Inflammatory macrophage treated with lipopolysaccharide for 4 hours (primary cell): ENCODE measurements at regions not wholly inside any gene's neighbourhood (a gene's known extent, or its start where the extent isn't known, plus 50 kb on each side); places are given as distances from the start of the nearest gene placed in this dataset.

Source experiments
- DNase-seq: peaks from one replicate; pipeline ENCODE4 v3.0.0-alpha.2; 2020

DNA sequence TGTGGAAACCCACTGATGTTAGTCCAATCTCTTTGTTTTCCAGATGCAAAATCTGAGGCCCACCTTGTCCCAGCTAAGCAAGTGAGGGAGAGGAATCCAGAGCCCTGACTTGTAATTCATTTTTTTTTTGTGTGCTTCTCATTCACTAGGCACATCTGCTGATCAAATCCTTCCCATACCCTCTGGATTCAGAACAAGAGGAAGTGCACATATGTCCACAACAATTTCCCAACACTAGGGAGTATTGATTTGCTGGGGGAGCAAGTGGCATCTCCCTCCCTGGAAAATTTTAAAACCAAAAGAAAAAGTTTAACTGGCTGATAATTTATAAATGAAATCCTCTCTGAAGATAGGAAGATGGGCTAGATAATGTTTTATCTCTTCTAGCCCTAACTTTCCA lies 94.6 kb upstream of the RFC3 start:
- DNase-seq: no peak

DNA sequence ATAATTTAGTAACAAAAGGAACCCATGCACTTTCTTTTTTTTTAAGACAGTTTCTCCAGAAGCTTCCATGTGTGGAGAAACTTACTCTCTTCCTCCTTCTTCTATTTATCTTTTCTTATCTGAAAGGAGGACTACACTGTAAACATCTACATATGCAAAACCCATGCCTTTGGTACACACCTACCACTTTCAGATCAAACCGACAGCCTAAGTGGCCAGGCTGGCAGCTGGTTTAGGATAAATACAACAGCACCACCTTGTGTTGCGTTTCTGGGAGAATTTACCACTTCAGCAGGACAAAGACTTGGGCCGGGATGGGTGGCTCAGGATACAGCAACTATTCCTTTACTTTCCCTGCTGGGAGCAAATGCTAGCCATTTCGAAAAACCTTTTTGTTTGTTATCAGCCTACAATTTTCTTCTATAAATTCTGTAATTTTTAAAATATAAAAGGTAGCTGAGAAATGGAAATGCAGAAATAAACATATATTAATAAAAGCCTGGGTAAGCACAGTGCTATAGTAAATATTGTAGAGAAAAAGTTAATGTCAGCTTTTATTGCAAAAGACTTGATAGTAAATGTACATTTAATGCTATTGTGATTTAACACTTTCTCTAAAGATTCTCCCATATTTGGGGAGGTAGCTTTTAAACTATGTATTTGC lies 94.0 kb upstream of the RFC3 start:
- DNase-seq: peak; percentile 76

DNA sequence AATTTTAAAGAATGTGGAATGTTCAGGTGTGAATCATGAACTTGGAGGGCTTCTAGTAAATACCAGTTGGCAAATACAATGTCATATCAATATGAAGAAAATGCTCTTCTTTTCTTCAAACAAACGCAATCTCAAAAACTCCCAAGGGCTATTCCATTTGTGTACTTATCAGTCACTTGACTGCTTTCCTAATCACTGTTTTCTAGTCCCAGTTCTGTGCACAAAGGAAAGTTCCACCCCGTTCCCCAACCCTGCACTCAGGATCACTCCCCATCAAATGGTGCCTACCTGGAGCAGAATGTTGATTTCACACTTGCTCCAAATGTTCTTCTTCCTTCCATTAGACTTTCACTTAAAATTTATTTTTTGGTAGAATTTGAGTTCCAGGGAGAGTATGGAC lies 92.6 kb upstream of the RFC3 start:
- DNase-seq: no peak

GRCh38 chr13:33727297-33728083 lies 90.5 kb upstream of the RFC3 start:
- peak; percentile 78 for DNase-seq

- peak; percentile 69 for DNase-seq
Observed at GRCh38 chr13:33728271-33729037, 89.5 kb upstream of the RFC3 start.

- peak; percentile 60 for DNase-seq
Observed at GRCh38 chr13:33730147-33730546, 87.8 kb upstream of the RFC3 start.

DNA sequence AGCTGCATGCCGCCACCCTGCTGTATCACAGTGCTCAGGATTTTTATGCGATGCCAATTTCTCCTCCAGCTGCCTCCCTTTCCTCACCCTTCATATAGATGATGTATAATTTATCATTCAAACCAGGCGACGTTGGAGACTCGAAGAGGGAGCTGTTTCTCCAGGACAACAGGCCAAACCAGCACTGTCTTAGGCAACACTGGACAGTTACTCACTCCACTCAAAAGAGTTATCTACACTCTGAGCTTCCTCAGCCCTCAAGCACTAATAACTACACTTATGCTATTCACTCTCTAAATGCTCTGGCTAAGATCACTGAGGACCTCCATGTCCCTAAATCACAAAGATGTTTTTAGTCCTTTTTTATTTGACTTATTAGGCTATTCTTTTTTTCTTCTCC lies 87.3 kb upstream of the RFC3 start:
- peak; percentile 40 for DNase-seq

- DNase-seq: no peak
Observed at GRCh38 chr13:33735276-33735675, 82.7 kb upstream of the RFC3 start.

DNA sequence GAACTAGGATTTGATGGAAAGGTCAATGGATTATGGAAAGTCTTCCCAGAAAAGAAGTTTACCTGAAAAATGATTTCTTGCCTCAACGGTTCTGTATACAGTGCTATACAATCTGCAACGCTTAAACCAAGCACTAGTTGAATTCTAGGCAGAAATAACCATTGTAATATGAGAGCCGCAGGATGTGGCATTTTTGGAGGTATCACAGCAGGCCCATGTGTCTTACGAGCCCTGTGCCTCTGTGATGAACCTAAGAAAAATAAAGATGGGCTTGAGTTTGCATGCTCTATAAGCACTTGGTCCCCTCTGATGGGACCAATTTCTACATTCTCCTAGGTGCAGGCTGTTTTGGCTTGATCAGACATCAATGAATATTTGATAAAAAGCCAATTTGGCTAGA lies 78.7 kb upstream of the RFC3 start:
- no peak for DNase-seq

DNA sequence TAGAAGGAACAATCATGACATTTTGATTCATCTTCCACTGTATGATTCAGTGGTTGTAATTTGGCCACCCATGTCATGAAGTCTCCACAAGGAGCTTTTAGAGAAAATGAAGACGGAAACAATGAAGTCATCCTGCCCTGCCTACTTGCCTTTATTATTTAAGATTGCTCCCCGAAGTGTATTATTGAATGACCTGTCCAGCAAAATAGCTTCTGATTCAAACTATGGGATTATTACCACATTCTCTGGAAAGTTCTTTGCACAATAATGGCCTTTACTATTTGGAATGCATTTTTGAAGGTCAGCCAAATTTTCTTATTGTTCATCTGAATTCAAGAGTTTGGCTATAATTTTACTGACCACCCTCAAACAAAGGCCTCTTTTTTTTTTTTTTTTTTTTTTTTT lies 77.8 kb upstream of the RFC3 start:
- DNase-seq: peak; percentile 37

DNA sequence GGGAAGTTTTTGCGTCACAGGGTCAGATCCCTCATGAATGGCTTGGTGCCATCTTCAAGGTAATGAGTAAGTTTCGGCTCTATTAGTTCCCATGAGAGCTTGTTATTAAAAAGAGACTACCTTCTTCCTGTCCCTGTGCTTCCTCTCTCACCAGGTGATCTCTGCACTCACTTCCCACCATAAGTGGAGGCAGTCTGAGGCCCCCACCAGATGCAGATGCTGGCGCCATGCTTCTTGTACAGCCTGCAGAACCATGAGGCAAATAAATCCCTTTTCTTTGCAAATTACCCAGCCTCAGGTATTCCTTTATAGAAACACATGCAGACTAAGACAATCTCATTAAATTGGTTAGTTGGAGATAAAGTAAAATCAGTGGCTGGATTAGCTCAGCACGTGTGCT lies 75.6 kb upstream of the RFC3 start:
- DNase-seq: no peak

GRCh38 chr13:33743438-33744368 lies 74.2 kb upstream of the RFC3 start:
- DNase-seq: peak; percentile 65

GRCh38 chr13:33744589-33745369 lies 73.2 kb upstream of the RFC3 start:
- no peak for DNase-seq

DNA sequence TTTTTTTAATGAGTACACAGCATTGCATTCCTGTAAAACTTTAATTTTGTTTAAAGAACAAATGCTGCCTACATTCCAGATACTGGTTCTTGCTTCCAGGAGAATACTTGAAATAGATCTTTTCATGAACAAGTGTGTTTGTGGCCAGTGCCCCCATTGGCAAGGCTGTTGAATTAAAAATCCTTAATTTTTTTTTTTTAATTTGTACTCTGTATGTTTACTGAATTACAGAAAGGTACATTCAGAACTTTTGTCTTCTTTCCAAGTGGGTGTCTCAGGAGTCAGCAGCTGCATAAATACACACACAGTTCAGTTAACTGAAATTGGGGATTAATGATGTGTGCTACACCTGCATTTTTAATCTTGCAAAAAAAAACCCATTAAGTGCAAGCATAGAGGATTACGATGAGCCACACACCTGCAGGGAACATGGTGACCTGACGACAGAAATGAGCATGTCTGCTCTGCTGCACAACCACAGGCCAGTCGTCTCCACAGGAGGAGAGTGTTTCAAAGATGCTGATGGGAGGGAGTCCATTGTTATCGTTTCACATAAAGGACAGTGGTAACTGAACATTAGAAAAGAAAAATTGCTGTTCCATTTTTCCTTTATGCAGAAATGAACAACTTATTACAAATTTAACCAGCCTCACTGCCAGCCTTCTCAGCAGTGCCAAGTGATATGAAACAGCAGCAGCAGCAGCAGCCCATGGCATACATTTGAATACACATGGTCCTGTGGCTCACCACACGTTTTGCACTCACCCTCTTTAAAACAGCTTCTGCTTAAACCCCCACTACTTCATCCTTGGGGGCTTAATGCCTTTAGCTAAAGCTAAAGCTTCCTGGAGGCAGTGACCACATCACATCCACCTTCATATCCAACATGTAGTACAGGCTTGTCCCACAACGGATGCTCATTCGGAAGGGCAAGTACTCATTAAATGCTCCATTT lies 72.3 kb upstream of the RFC3 start:
- DNase-seq: no peak

GRCh38 chr13:33746867-33747266 lies 71.1 kb upstream of the RFC3 start:
- no peak for DNase-seq

DNA sequence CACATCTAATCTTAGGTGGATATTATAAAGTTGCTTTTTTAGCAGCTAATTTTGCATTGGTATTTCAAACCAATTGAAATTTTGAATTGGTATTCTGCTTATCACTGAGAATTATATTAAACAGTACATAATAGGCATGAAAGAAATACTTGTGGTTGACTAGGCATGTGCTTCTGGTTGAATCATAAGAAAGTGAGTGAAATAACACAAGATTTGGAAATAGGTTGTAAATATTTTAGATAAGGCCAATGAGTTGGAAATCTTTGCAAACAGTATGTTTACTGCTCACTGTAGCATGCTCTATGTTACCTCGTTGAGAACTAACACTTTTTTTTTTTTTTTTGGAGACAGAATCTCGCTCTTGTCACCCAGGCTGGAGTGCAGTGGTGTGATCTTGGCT lies 66.8 kb upstream of the RFC3 start:
- DNase-seq: no peak

- no peak for DNase-seq
Observed at GRCh38 chr13:33752094-33752493, 65.9 kb upstream of the RFC3 start.

GRCh38 chr13:33752597-33752996 lies 65.4 kb upstream of the RFC3 start:
- no peak for DNase-seq

- DNase-seq: no peak
Observed at GRCh38 chr13:33756929-33757328, 61.0 kb upstream of the RFC3 start.

DNA sequence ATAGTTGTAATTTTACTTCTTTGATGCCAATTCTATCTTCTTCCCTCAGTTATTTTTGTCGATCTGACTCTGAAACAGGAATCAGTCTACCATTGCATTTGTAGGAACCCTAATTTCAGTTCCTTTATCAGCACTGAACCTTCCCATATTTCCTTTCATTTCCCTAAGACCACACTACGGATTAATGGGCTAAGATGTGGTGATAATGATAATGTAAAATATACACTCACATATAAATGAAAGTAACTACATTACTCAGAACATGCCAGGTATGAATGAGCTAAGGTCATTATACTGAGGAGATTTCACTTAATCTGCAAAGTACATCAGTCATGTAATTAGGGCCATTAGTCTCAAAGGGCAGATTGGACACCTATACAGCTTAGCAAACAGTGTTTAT lies 60.2 kb upstream of the RFC3 start:
- DNase-seq: peak; percentile 47

DNA sequence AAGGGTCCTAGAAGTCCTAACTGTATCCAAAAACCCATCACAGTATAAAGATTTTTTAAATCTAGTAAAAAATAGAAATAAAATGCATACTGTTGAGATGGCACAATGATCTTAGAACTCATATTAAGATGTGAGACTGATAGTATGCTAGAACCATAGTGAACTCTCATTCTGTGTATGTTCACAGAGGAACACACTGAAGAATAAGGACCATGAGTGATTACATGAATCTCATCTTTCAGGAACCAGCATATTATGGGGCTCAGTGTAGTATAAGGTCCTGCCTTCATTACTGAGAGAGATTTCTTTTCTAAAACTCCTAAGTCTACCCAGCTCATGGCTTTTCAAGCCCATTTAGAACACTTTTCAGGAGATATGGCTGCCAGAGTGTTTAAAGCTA lies 59.8 kb upstream of the RFC3 start:
- DNase-seq: no peak
